GM18519 (cell line): ENCODE measurements at regions not wholly inside any gene's neighbourhood (a gene's known extent, or its start where the extent isn't known, plus 50 kb on each side); places are given as distances from the start of the nearest gene placed in this dataset.
"Not testable (repeated sequence)": the region's sequence is repeated elsewhere in the genome, so short reads cannot be mapped to it uniquely, and the experiment has no call there.

ENCODE experiments used
- ATAC-seq: cut with Tn5 transposase; IDR thresholded peaks from one replicate; pipeline ENCODE4 v1.9.1; 2021; ENCODE audit warnings: mild to moderate bottlenecking, moderate library complexity; ENCODE audit not compliant: unreplicated experiment, low FRiP score

GRCh38 chr3:6062261-6063187 is 798.4 kb upstream of the GRM7 start:
- ATAC-seq: no peak

GRCh38 chr3:6066397-6066796 is 794.5 kb upstream of the GRM7 start:
- no peak for ATAC-seq

- not testable (repeated sequence) for ATAC-seq
These were observed 793.9 kb upstream of the GRM7 start for GRCh38 chr3:6066868-6067578.

- ATAC-seq: no peak
These were observed 786.0 kb upstream of the GRM7 start for GRCh38 chr3:6074952-6075351.

- no peak for ATAC-seq
These were observed 782.5 kb upstream of the GRM7 start for GRCh38 chr3:6078436-6078835.

GRCh38 chr3:6079011-6079410 is 781.9 kb upstream of the GRM7 start:
- ATAC-seq: no peak

GRCh38 chr3:6079561-6080179 is 781.2 kb upstream of the GRM7 start:
- no peak for ATAC-seq

- no peak for ATAC-seq
These were observed 772.5 kb upstream of the GRM7 start for GRCh38 chr3:6088433-6088832.

GRCh38 chr3:6089780-6090179 is 771.1 kb upstream of the GRM7 start:
- no peak for ATAC-seq

- no peak for ATAC-seq
These were observed 769.7 kb upstream of the GRM7 start for GRCh38 chr3:6091262-6091661.

GRCh38 chr3:6095006-6095405 is 765.9 kb upstream of the GRM7 start:
- ATAC-seq: no peak

GRCh38 chr3:6097021-6097420 is 763.9 kb upstream of the GRM7 start:
- no peak for ATAC-seq

- no peak for ATAC-seq
These were observed 763.4 kb upstream of the GRM7 start for GRCh38 chr3:6097556-6097955.

- no peak for ATAC-seq
These were observed 762.3 kb upstream of the GRM7 start for GRCh38 chr3:6098516-6099157.

- ATAC-seq: no peak
These were observed 761.3 kb upstream of the GRM7 start for GRCh38 chr3:6099458-6100075.

GRCh38 chr3:6105187-6105586 is 755.7 kb upstream of the GRM7 start:
- no peak for ATAC-seq

GRCh38 chr3:6108957-6109356 is 752.0 kb upstream of the GRM7 start:
- ATAC-seq: no peak

GRCh38 chr3:6110451-6110850 is 750.5 kb upstream of the GRM7 start:
- no peak for ATAC-seq

- no peak for ATAC-seq
These were observed 748.4 kb upstream of the GRM7 start for GRCh38 chr3:6112546-6112945.

GRCh38 chr3:6113338-6113737 is 747.6 kb upstream of the GRM7 start:
- no peak for ATAC-seq
